ENCODE measurements at regions not wholly inside any gene's neighbourhood (a gene's known extent, or its start where the extent isn't known, plus 50 kb on each side); places are given as distances from the start of the nearest gene placed in this dataset.

GRCh38 chr3:177585271-177585670, 388.0 kb upstream of the TBL1XR1 start (continued):
- TF ChIP-seq CHD7 (IDR thresholded peaks at IDR 0.05; ENCODE audit: insufficient replicate concordance, low read length) (no peak), GTF2F1 (IDR thresholded peaks at IDR 0.05; ENCODE audit: borderline replicate concordance, low read depth, low read length) (no peak), JUND (IDR thresholded peaks at IDR 0.05; ENCODE audit: low read length) (no peak), TAF7 (optimal IDR thresholded peaks at IDR 0.05; ENCODE audit: borderline replicate concordance, low read depth, low read length) (no peak), EP300 (IDR thresholded peaks at IDR 0.05; ENCODE audit: borderline replicate concordance in 1 of 2, low read depth in 2 of 2, low read length in 2 of 2) (no peak), NRF1 (IDR thresholded peaks at IDR 0.05; ENCODE audit: low read depth, low read length) (no peak), EGR1 (IDR thresholded peaks at IDR 0.05; ENCODE audit: borderline replicate concordance, low read depth, low read length) (no peak), RBBP5 (IDR thresholded peaks at IDR 0.05; ENCODE audit: borderline replicate concordance, low read depth, low read length) (no peak)
